CD4-positive, alpha-beta T cell treated with Interleukin-6 at 100 ng/mL for 8 hours (primary cell): ENCODE measurements at regions not wholly inside any gene's neighbourhood (a gene's known extent, or its start where the extent isn't known, plus 50 kb on each side); places are given as distances from the start of the nearest gene placed in this dataset.

Experiments
- DNase-seq: peaks from one replicate; pipeline ENCODE4 v3.0.0-alpha.2; 2020; ENCODE audit warnings: mixed read lengths, low spot score

DNA sequence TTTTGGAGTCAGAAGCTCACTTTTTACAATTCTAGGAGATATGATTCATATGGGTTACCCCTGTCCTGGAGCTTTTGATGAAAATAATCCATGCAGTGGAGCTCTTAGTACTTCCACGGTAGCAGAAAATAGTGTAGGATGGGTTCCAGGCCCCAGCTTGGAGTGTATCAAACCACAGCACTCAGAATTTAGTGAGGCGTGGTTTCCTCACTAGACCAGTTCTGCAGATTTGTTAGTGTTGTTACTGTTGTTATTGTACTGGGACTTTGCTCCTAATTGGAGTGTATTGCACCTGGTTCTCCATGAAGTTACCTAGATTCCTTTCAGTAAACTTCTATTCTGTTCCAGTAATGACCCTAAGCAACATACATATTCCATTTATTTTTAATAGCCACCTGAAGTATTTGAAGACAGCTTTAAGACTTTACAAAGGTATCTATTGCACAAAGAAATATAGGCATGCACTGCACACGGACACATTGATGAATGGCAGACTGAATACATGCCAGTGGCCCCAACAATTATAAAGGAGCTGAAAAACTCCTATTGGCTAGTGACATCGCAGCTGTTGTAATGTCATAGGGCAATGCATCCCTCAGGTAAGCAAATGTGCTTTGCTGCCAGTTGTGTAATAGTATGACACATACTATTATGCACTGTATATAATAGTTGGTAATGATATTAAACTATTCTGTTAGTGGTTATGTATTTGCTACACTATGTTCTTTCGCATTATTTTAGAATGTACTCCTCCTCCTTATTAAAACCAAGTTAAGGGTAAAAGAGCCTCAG, 1058.0 kb downstream of the KCNT2 start:
- DNase-seq: no peak

DNA sequence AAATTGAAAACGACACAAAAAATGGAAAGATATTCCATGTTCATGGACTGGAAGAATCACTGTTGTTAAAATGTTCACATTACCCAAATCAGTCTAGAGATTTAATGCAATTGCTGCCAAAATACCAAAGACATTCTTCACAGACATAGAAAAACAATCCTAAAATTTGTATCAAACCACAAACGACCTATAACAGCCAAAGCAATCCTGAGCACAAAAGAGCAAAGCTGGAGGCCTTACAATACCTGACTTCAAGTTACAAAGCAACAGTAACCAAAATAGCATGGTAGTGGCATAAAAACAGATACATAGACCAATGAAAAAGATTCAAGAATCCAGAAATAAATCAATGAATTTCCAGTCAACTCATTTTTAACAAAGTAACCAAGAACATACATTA, 1077.3 kb downstream of the KCNT2 start:
- DNase-seq: no peak

DNA sequence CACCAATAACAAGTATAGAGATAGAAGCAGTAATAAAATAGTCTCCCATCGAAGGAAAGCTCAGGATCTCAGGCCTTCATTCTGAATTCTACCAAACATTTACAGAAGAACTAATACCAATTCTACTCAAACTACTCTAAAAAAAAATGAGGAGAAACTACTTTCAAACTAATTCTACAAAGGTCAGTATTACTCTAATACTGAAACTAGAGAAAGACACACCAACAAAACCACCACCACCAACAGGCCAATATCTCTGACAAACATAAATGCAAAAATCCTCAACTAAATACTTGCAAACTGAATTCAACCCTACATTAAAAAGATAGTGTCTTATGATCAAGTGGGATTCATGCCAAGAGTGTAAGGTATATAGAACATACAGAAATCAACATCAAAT, 1078.4 kb downstream of the KCNT2 start:
- DNase-seq: no peak

DNA sequence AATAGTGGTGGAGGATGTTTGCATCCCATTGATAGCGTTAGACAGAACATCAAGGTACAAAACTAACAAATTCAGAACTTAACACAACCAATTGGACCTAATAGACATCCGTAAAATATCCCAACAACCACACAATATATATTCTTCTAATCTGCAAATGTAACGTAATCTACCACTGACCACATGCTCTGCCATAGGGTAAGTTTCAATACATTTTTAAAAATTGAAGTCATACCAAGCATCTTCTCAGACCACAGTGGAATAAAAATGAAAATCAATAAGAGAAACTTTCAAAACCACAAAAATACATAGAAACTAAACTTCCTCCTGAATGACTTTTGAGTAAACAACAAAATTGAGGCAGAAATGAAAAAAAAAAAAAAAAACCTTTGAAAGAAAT, 1087.5 kb downstream of the KCNT2 start:
- DNase-seq: no peak

DNA sequence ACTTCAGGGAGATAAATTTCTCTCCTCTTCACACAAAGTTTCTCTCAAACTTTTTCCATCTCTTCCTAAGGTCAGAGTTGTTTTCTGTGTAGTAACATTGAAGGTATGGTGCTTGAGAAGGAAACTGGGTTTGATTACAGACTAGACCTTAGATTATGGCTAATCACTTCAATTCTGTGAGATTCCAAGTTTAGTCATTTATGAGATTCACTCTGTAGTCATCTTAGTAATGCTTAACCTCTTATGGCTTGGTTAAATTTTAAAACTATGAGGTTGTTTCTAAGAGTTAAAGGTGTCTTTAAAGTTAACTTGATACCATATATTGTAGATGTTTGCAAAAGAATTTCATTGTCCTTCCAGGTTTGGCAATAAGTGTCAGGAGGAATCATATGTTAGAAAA, 1092.2 kb downstream of the KCNT2 start:
- DNase-seq: no peak

DNA sequence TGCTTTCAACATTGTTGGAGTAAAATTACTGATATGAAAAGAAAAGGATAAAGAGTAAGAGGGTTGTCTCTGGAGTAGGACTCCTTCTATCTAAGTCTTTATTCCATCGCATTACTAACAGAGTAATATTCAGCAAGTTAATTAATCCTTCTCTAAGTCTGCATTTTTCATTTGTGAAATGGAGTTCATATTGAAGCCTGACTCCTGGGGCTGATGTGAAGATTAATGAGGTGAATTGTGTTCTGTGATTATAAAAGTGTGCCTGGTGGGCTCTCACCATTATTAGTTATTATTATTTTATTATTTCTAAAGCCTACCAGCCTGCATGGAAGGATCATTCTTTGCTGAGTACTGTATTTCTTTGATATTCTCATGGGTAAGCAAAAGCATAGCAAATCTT, 1096.7 kb downstream of the KCNT2 start:
- DNase-seq: no peak

DNA sequence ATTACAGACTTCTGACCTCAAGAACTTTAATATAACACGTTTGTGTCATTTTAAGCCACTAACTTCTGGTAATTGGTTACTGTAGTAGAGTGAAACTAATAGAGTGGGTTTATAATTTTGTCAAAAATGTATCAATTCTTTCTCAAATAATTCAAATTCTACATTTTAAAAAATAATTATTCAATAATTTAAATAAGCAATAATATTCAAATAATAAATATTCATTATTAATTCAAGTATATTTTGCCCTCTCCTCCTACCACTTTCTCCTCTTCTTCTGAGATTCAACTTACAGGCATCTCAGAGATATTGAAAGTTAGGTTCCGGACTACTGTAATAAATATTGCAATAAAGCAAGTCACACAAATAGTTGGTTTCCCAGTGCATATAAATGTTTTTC, 1107.1 kb downstream of the KCNT2 start:
- no peak for DNase-seq

DNA sequence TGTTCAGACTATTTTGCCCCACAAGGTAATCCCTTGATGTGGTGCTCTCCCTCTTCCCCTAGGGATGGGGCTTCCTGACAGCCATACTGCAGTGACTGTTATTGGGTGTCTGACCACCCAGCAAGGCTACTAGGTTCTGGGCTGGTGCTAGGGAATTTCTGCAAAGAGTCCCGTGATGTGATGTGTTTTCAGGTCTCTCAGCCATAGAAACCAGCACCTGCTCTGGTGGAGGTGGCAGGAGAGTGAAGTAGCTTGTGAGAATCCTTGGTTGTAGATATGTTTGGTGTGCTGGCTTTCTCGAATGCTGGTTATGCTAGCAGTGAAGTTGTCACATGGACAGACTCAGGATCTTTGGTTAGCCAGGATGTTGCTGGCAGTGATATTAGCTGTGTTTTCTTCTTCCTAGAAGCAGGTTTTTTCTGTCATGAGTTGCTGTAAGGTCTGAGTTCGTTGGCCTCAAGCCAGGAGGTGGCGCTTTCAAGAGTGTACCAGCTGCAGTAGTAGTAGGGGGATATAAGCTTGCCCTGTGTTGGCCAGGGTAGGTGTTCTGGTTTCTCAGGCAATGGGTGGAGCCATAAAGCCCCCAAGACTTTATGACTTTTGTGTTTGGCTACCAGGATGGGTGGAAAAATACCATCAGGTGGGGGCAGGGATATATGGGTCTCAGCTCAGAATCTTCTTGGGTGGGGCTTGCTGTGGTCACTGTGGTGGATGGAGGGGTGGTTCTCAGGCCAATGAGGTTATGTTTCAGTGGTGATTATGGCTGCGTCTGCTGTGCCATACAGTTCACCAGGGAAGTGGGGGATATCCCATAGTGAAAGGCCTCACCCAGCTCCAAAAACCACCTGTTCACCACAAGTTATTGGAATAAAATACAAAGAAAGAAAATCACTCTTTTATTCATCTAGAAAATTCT, 1112.3 kb downstream of the KCNT2 start:
- no peak for DNase-seq

DNA sequence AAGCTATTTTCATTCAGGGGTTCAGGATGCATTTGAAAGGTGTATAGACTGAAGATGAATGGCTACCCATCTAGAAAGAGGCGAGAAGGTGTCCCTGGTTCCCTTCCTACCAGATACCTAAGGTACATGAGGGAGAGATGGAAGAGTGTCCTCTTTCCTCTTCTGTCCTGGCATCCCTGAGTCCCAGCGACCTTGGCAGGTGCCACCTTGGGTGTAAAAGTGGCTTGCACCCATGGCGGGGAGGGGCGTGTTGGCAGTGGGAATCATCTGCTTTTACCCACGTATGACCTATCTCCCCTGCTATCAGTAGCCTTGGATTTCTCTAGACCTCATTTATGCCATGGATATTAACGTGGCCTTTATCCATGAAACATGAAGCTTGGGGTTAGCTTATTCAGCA, 1126.1 kb downstream of the KCNT2 start:
- no peak for DNase-seq

DNA sequence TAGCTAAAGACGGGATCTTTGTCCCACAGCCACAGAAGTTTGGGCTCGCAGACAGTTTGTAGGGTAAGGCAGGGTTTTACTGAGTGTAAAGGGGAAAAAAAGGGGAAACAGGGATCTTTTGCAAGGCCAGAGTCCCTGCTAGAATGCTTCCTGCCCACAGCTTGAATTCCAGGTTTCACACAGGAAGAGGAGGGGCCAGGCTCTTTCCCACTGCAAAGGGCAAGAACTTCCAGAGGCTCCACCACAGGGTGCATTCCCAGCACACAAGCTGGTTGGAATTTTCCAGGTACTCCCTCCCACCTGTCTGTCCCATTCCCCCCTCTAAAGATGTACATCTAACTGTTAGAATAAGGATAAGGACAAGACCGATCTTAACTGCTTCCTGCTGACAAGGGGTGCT, 1126.9 kb downstream of the KCNT2 start:
- DNase-seq: no peak

DNA sequence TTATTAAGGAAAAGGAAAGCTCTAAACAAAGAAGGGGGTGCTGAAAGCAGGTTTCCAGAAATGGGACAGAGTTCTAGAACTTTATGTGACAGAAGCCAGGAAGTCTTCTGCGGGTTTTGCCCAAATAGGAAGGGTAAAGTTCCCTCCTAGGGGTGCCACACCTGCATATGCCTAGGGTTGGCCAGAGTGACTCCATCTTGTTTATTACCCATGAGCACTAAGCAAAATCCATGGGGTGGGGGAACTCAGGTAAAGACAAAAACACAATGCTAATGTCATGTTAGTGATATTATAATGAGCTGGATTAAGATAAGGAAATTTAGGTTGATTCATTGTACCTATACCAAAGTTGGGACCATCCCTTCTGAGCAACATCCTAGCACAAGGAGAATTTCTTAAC, 1132.7 kb downstream of the KCNT2 start:
- DNase-seq: no peak

DNA sequence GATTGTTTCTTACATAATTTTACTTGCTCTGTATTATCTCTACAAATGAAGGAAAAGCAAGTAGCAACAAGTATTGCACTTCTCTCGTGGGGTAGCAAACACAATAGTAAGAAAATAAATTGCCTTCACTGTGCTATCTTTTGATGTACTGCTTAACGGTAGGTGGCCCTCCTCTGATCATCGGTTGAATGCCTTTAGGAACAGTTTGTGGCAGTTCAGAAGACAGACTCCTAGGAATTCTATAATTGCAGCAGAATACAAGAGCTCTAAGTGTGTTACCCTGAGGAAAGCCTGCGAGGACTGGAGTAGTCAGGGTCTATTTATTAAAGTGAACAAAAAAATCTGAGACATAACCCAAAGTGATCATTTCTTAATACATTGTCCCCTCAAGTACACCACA, 1135.9 kb downstream of the KCNT2 start:
- no peak for DNase-seq

DNA sequence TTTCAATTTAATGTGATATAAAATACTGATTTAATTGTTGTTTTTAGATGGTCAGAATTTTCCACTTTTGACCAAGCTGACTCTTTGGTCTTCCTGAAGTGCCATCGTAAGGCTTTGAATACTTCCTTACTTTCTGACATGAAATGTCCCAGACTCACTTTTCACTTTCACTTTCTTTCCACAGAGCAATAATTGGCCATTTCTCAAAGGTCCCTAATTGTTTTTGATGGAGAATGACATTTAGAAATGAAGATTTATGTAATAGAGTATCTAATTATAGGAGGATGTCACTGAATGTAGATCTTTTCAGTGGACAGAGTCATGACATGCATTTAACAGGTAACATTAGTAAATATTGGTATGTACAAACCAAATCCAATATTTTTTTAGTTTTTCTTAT, 1141.6 kb downstream of the KCNT2 start:
- DNase-seq: no peak

DNA sequence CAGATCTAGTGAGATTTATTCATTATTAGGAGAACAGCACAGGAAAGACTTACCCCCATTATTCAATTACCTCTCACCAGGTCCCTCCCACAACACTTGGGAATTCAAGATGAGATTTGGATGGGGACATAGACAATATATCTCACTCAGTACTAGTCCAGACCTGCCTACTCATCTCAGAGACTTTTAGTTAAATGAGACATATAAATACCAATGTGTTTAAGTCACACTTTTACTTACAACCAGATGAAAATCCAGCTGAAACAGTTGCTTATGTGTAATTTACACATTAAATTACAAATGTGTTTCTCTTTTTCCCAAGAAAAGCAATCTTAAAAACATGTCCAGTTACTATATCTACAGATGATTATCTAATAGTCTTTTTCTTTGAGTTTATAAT, 1145.6 kb downstream of the KCNT2 start:
- DNase-seq: no peak

DNA sequence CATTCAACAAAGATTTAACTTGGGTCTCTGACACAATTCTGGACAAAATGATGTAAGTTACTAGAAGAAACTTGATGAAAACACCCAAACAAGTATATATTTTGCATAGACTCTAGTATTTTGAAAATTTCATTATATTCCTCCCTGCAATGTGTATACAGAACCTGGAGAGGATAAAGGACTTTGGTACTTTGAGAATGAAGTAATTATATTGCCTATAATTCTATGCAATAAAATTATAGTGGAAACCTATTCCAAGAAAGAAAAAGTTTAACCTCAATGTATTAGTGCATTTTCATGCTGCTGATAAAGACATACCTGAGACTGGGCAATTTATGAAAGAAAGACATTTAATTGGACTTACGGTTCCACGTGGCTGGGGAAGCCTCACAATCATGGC, 1146.1 kb downstream of the KCNT2 start:
- DNase-seq: no peak

DNA sequence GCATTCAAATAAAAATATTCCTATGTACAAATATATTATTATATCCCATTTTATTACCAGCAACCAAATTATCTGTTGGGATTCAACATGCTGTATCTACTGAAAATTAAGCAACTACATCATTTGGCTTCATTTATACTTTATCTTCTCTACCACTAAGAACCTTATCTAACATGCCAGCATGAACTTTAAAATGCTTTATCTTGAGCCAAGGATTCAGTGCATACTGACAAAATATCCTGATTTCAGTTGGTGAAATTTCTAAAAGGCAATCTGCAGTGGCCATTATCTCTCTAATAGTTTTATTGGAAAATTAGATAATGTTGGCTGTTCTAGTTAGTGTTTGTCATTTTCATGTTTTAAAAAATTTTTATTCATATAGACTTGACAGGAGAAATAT, 1149.9 kb downstream of the KCNT2 start:
- no peak for DNase-seq

DNA sequence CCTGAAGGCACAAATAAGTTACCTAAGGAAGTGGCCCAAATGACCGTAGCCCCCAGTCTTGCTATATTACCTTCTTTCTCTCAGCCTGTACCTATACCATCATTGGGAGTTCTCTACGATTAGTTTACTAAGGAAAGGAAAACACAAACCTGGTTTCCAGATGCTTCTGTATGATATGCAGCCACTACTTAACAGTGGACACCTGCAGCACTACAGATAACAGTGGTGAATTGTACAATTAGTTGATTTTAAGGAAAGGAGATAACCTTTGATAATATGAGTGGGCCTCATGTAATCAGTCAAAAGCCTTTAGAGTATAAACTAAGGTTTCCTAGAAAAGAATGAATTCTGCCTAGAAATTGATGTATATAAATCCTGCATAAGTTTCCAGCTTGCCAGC, 1157.4 kb downstream of the KCNT2 start:
- DNase-seq: no peak

DNA sequence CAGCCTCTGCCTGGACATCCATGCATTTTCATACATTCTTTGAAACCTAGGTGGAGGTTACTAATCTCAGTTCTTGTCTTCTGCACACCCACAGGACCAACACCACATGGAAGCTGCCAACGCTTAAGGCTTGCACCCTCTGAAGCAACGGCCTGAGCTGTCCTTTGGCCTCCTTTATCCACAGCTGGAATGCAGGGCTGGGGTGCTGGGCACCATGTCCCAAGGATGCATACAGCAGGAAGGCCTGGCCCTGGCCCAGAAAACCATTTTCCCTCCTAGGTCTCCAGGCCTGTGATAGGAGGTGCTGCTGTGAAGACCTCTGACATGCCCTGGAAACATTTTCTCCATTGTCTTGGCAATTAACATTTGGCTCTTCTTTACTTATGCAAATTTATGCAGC, 1168.6 kb downstream of the KCNT2 start:
- DNase-seq: no peak

DNA sequence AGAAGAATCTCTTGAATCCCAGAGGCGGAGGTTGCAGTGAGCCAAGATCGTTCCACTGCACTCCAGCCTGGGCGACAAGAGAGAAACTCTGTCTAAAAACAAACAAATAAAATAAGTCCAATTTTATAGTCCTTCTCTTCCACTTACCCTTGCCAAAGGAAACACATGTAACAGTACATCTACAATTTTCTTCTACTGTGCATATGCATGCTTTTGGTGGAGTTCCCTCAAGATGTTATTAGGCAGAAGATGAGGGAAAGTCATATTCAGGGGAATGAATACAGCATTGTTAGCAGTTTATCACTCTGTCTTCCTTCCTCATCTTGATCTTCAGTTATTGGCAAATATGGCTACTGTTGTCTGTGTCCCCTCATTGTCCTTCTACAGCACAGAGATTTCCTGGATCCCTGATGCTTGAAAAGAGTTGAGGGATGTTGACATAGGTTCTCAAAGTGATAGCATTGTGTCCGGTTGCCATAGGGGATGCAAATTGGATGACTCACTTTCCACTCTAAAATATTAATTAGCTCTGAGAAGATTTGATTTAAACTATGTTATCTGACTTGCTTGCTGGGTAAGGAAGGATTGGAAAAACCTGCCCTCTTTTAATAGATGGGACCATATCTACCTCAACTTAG, 1173.6 kb downstream of the KCNT2 start:
- DNase-seq: no peak

DNA sequence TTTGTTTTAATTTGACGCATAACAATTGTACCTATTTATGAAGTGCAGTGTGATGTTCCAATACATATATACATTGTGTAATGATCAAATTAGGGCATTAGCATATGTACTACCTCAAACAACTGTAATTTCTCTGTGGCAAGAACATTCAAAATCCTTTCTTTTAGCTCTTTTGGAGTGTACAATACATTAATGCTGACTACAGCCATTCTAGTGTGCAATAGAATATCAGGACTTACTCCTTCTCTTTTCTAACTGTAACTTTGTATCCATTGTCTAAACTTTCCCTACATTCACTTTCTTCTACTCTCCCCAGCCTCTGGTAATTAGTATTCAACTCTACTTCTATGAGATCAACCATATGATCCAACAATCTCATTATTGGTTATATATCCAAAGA, 1177.4 kb downstream of the KCNT2 start:
- no peak for DNase-seq

DNA sequence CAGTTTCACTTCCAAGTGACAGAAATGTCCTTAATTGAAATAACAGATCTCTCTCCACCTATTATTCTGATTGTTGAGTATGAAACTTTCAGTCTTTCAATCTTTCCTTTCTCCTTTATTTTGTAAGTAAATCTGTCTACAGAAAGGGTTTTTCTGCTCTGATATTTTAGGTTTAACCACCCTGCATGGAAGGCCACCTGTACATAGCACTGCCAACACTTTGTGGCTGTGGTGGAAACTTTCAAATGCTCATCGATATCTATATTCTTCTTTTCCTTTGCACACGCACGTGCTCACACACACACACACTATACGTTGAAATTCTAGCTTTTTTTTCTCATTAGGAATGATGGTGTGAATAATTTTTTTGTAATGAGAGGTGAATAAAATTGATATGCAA, 1179.3 kb downstream of the KCNT2 start:
- no peak for DNase-seq

DNA sequence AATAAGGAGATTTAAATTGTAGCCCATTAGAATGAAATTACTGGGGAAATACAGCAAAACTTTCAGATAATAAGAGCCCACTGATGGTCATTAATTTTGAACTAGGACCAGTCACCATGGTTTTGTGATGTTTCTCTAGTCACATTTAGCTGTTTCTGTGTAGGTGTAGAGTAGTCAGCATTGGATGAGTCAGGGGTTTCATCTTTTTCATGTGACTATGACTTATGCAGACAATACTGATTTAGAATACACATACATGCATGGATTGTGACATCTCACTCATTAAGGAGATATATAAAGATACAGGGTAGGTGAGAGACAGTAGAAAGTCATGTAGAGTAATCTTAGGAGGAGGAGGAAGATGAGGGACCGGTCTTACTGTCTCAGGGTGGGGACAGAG, 1192.7 kb downstream of the KCNT2 start:
- DNase-seq: no peak

DNA sequence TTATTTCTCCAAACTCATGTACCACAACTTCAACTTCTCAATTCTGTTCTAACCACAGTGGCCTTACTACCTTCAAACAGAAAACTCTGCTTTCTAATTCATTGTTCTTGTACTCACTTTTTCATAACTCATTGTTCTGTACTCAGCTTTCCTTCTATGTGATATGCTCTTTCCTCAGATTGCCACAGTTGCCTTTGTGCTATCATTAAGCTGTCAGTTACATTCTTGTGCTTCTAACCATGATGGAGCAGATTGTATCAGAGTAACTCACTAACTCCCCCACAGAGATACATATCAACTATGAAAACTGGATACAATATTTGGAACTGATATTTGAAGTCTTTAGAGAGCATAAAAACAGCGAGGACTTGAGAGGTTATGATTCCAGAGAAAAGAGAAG, 1213.7 kb downstream of the KCNT2 start:
- no peak for DNase-seq
